HG02885 (cell line): ENCODE measurements at regions not wholly inside any gene's neighbourhood (a gene's known extent, or its start where the extent isn't known, plus 50 kb on each side); places are given as distances from the start of the nearest gene placed in this dataset.
"Not testable (repeated sequence)": the region's sequence is repeated elsewhere in the genome, so short reads cannot be mapped to it uniquely, and the experiment has no call there.

Source experiments
- ATAC-seq: cut with Tn5 transposase; IDR thresholded peaks from one replicate; pipeline ENCODE4 v1.9.1; 2021; ENCODE audit warnings: mild to moderate bottlenecking; ENCODE audit not compliant: unreplicated experiment, poor library complexity

DNA sequence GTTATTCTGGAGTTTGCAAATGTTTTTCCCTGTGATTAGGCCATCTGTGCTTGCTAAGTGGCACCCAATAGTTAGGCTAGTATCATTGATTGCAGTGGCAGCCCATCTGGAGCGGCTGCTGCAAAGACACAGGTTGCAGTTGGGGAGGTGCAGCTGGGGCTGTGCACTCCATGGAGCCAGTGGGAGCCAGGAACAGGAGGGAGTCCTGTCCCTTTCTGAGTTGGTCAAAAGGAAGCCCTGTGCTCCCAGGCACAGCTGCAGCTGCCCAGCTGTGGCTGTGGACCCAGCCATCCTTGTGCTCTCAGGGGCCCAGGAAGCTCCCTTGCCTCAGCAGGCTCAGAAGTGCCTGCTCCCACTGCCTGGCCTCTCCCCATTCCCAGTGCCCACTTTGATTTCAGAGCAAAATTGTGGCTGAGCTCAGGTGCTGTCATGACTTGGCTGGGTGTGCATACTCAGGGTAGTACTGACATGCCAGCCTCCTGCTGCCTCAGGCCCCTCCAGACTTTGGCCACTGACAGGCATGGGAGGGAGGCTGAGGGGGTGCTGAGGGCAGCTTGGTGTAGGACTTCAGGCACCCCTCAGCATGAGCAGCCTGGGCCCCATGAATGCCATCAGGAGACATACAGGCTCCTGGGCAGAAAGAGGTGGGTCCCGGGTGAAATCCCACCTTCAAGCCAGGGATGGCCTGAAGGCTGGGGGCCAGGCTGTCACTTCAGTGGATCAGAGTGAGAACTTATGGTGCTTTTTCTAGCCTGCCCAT is 270.6 kb downstream of the PCDH20 start:
- no peak for ATAC-seq

- ATAC-seq = no peak
These were observed 271.3 kb downstream of the PCDH20 start for GRCh38 chr13:61144301-61144700.

DNA sequence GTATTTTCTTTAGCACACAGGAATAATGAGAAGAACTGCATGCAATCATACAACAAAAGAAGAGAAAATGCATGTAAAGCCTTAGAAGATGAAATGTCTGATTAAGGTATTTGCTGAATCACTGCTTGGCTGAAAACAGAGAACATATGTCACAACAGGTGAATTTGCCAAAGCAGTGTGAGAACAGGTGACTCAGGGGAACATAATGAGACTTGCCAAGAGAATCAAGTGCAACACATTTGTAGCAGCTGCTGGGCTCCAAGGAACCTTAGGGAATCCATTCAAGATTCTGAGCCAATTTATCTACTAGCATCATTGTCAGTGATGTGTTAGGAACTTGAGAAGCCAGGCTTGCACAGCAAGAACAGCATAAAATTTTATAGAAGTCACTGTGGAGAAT is 273.1 kb downstream of the PCDH20 start:
- ATAC-seq = no peak

DNA sequence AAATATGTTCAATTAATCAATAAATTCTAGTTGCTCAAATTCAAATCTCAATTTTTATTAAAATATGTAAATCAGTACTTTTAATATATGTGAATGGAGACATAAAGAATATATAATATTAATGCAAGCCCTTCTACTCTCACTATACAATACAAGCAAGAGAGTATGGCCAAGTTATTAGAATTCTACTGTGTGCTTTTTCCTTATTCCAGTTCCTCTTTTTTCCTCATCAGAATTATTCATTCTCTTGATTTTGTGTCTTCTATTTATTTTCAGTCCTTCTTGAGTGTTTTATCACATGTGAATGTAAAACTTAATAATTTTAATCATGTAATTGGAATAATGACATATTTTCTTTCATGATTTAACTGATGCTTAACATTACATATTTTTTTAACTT is 276.8 kb downstream of the PCDH20 start:
- no peak for ATAC-seq

DNA sequence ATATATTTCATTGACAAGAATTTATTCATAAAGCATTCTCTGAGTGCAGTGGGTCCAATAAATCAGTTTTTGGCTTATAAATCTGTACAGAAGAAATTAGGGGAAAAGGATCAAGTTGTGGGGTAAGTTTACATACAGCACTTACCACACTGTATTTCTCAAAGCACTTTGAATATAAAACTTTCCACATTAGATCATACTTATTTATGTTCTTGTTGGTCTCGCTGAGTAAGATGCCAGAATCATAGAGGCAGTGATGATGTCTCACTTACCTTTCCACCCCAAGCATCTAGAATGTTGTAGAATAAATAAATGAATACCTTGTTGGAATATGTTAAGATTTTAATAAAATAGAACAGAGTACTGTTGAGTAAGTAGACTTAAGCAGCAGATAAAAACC is 279.1 kb downstream of the PCDH20 start:
- no peak for ATAC-seq

GRCh38 chr13:61136093-61136492 is 279.6 kb downstream of the PCDH20 start:
- no peak for ATAC-seq

- no peak for ATAC-seq
These were observed 280.1 kb downstream of the PCDH20 start for GRCh38 chr13:61135583-61135982.

DNA sequence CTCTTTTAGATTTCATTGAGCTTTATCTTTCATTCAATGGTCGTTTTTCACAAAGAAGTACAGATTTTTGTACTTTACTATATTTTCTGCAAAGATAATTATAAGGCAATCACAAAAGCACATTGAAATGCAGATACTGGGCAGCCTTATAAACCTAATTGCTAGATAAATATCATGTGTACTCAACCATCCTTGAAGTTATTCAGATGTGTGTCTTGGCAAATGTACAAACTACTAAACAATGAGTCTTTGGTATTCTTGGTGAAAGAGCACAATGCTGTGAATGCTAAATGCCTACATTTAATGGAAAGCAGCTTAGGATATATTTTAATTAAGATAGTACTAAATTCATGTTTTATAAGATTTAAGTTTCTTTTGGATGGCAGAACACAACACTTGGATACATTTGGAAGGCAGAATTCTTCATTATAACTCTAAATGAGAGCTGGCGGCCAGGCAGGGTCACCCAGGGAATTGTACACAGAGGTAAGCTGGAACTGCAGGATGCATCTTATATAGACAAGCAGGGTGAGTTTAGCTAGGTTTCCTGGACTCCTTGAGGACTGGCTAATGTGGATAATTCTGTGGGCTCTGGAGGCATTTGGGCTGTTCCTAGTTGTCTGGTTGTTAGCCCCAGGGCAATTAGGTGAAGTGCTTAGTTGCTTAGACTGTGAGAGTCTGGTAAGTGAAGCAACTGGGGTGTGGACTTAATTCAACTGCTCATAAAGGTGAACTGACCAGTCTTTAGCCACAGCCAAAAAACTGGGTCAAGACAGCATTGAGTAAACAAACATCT is 286.6 kb downstream of the PCDH20 start:
- no peak for ATAC-seq

- peak; percentile 41 for ATAC-seq
These were observed 291.9 kb downstream of the PCDH20 start for GRCh38 chr13:61123538-61124289.

DNA sequence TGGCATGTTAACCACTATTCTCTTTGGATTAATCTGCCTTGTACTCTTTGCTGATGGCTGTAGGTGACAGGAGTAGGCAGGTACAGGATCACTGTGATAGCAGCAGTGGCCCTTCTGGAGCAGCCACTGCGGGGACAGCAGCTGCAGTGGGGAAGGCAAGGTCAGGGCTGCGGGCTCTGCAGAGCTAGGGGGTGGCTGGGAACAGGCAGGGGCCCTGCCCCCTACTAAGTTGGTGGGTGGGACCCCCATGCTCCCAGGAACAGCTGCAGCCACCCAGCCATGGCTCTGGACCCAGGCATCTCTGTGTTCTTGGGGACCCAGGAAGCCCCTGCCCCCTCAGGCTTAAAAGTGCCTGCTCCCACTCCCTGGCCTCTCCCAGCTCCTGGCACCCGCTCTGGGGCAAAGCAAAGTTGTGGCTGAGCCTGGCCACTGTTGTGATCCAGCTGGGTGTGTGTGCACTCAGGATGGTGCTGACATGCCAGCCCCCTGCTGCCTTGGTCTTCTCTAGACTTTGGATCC is 302.4 kb downstream of the PCDH20 start:
- no peak for ATAC-seq

GRCh38 chr13:61111529-61111928 is 304.1 kb downstream of the PCDH20 start:
- ATAC-seq = no peak

DNA sequence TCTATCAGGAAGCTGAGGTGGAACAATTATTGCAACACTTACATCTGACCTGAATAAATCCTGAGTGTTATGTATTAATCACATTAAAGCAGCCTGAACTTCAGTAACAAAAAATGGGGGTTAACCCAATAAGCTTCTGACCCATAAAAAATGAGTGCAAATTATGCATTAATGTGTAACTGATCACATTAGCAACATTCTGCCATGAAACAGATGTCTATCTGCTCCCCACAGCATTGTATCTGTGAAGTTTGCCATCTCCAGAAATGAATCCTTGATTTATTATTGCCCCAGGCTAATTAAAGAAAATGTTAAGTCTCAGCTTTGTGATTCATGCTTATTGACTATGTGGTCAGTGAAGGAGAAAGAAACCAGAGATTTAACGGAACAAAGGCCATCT is 304.9 kb downstream of the PCDH20 start:
- no peak for ATAC-seq

GRCh38 chr13:61109741-61110140 is 305.9 kb downstream of the PCDH20 start:
- no peak for ATAC-seq

- no peak for ATAC-seq
These were observed 307.7 kb downstream of the PCDH20 start for GRCh38 chr13:61107989-61108388.

DNA sequence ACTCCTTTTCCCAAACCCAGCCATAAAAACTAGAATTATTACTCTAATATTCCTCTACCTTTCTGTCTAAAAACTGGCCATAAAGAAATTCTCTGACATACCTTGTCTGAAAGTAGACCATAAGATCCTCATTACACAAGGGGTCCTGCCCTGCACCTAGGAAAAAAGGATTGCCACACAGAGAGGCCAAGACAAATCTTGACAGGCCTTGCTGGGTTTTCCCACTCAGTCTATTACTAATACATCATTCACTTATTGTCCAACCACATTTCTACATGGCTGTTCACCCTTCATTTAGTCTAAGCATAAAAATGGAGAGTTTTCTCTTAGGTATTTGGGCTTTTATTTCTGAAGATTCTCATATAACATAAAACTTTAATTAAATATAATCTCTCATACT is 319.8 kb downstream of the PCDH20 start:
- ATAC-seq = no peak

GRCh38 chr13:61094865-61095264 is 320.8 kb downstream of the PCDH20 start:
- no peak for ATAC-seq

DNA sequence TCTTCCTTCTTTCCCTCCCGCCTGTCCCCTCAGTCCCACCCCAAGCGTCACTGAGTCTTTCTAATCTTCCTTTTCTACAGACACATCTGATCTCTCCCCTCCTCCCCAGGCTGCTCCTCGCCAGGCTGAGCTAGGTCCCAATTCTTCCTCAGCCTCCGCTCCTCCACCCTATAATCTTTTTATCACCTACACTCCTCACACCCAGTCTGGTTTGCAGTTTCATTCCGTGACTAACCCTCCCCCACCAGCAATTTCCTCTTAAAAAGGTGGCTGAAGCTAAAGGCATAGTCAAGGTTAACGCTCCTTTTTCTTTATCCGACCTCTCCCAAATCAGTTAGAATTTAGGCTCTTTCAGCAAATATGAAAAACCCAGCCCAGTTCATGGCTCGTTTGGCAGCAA is 325.8 kb downstream of the PCDH20 start:
- not testable (repeated sequence) for ATAC-seq

DNA sequence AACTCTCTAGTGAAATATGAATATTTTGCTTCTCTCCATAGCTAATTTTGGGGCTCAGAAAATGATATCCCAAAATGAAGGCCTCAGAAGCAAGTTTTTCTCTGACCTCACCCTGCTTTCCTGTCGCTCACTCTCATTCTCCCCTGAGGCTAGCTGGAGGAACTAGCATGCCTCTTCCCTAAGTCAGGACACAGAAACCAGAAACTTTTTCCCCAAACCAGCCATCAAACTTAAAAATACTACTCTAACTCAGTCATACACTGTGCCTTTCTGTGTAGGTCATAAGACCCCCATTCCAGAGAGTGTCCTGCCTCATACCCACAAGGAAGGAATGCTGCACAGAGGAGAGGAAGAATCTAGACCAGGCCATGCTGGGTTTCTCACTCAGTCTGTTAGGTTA is 329.6 kb downstream of the PCDH20 start:
- no peak for ATAC-seq

DNA sequence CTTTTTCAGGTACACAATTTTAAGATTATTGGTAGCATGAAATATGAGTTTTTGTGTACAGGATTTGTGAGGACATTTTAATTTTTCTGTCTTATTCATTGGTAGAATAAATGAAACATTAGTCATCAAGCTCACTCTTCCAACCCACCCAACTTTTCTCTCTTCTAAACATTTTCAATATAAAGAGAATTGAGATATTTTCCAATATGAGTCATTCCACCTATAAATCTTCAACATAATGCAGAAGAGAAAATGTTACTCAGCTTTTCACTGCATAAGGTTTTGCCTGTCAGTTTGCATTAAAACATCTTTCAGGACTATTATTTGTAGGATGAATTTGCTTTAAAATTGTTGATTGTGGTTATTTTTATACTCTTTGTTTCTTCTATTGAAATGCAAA is 330.7 kb downstream of the PCDH20 start:
- ATAC-seq = no peak

- ATAC-seq = no peak
These were observed 336.5 kb downstream of the PCDH20 start for GRCh38 chr13:61078976-61079770.
